ENCODE measurements at regions not wholly inside any gene's neighbourhood (a gene's known extent, or its start where the extent isn't known, plus 50 kb on each side); places are given as distances from the start of the nearest gene placed in this dataset.

GRCh38 chr4:123345137-123345934 lies 51.3 kb upstream of the SPRY1 start:
- ChIA-PET POLR2A (ENCODE audit: low non-redundant PET) (no interaction called here), CTCF (no interaction called here)
- H3K27ac ChIP-seq = no peak overlapping the region
- no peak for DNase-seq (ENCODE audit: low spot score)
- TF ChIP-seq CTCF (conservative IDR thresholded peaks at IDR 0.05; ENCODE audit: low read depth) = no peak

DNA sequence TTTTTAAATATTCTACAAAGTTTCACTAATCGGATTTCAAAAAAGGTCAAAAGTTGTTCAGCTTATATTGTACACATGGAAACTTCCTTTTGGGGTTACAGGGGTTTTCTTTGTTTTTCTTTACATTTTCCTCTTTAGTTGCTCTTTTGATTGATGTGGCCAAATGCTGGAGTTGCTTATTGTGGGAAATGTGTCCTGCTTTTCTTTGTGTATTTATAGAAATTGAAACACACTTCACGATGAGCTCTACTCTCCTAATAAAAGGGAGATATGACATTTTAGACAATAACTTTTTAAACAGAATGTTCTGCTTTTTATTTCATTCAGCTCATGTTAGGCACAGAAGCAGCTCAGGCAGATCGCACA lies 50.7 kb upstream of the SPRY1 start:
- ChIA-PET POLR2A (ENCODE audit: low non-redundant PET) (no interaction called here), CTCF (interaction anchor here (0.6 kb wide), 1 partner anchor 1263 kb away, joined by 3 read pairs; no protein-coding TSS in a partner anchor)
- no peak overlapping the region for H3K27ac ChIP-seq
- TF ChIP-seq CTCF (conservative IDR thresholded peaks at IDR 0.05; ENCODE audit: low read depth) = no peak
- no peak for DNase-seq (ENCODE audit: low spot score)

DNA sequence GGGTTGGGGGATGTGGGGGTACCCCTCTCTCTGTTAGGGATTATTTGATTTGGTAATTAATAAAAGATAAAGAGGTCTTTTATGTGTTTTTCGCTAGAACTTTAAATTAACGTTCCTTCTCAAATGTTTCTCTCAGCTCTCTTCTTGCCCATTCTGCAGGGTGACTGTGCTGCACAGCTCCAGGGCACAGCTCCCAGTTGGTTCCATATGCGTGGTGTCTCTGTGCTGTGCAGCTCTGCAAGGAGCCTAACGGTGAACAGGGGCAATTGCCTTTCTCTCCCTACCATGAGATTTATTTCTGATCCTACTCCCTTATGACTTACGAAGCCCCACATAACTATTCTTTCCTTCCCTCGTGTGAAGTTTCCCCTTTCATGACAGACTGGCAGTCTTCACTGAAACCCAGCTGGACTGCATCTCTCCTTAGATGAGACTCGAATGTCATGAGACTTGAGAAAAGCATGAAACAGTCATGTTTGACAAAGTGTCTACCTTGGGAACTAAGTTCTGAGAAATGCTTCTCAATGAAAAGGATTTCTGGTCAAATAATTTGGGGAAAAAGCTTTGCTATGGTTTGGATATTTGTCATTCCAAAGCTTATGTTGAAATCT lies 50.2 kb upstream of the SPRY1 start:
- no peak for TF ChIP-seq CTCF (conservative IDR thresholded peaks at IDR 0.05; ENCODE audit: low read depth)
- H3K27ac ChIP-seq = no peak overlapping the region
- CTCF ChIA-PET = interaction anchor here (0.6 to 1.1 kb wide), 3 partner anchors 20 to 1264 kb away, joined by 3 to 8 read pairs (median 4); no protein-coding TSS in a partner anchor
- POLR2A ChIA-PET (ENCODE audit: low non-redundant PET) = no interaction called here
- no peak for DNase-seq (ENCODE audit: low spot score)

Data from RWPE1 (cell line).